ENCODE measurements at regions not wholly inside any gene's neighbourhood (a gene's known extent, or its start where the extent isn't known, plus 50 kb on each side); places are given as distances from the start of the nearest gene placed in this dataset.

DNA sequence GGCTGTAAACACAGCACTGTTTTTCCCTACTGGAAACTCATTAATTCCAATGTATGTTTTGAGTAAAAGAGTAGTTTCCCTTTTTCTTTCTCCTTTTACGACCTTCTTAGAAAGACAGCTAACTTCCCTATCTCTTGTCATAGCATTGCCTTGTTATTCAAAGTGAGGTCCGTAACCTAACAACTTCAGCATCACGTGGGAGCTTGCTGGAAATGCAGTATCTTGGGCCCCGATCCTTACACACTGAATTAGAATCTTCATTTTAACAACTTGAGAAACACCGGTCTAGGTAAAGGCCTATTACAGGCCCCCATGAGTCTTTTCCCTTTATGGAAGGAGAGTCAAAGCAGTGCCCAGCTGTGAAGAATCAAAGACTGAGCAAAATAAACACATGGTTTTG lies 230.7 kb upstream of the PRKD1 start:
- TF ChIP-seq, protein P1, sequence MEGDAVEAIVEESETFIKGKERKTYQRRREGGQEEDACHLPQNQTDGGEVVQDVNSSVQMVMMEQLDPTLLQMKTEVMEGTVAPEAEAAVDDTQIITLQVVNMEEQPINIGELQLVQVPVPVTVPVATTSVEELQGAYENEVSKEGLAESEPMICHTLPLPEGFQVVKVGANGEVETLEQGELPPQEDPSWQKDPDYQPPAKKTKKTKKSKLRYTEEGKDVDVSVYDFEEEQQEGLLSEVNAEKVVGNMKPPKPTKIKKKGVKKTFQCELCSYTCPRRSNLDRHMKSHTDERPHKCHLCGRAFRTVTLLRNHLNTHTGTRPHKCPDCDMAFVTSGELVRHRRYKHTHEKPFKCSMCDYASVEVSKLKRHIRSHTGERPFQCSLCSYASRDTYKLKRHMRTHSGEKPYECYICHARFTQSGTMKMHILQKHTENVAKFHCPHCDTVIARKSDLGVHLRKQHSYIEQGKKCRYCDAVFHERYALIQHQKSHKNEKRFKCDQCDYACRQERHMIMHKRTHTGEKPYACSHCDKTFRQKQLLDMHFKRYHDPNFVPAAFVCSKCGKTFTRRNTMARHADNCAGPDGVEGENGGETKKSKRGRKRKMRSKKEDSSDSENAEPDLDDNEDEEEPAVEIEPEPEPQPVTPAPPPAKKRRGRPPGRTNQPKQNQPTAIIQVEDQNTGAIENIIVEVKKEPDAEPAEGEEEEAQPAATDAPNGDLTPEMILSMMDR (IDR thresholded peaks at IDR 0.05), result no peak
- no peak for TF ChIP-seq POLR2A (IDR thresholded peaks at IDR 0.05)
